HG03159 (cell line): ENCODE measurements at regions not wholly inside any gene's neighbourhood (a gene's known extent, or its start where the extent isn't known, plus 50 kb on each side); places are given as distances from the start of the nearest gene placed in this dataset.
"Not testable (repeated sequence)": the region's sequence is repeated elsewhere in the genome, so short reads cannot be mapped to it uniquely, and the experiment has no call there.

Source experiments
- ATAC-seq: cut with Tn5 transposase; IDR thresholded peaks from one replicate; pipeline ENCODE4 v1.9.1; 2021; ENCODE audit warnings: mild to moderate bottlenecking, moderate library complexity; ENCODE audit not compliant: unreplicated experiment

GRCh38 chr20:53678315-53678989, 84.8 kb upstream of the ZNF217 start:
- ATAC-seq: no peak

- no peak for ATAC-seq
These were observed 84.0 kb upstream of the ZNF217 start for GRCh38 chr20:53677447-53678314.

- ATAC-seq: no peak
These were observed 83.3 kb upstream of the ZNF217 start for GRCh38 chr20:53676987-53677386.

- ATAC-seq: no peak
These were observed 82.8 kb upstream of the ZNF217 start for GRCh38 chr20:53676519-53676822.

- no peak for ATAC-seq
These were observed 79.0 kb upstream of the ZNF217 start for GRCh38 chr20:53672484-53673129.

GRCh38 chr20:53671370-53671769, 77.7 kb upstream of the ZNF217 start:
- no peak for ATAC-seq

GRCh38 chr20:53669517-53670313, 76.1 kb upstream of the ZNF217 start:
- not testable (repeated sequence) for ATAC-seq

GRCh38 chr20:53668992-53669391, 75.4 kb upstream of the ZNF217 start:
- no peak for ATAC-seq

- ATAC-seq: no peak
These were observed 72.5 kb upstream of the ZNF217 start for GRCh38 chr20:53666144-53666543.

GRCh38 chr20:53664121-53664520, 70.5 kb upstream of the ZNF217 start:
- ATAC-seq: no peak

- ATAC-seq: not testable (repeated sequence)
These were observed 69.9 kb upstream of the ZNF217 start for GRCh38 chr20:53663521-53663920.

- ATAC-seq: no peak
These were observed 69.0 kb upstream of the ZNF217 start for GRCh38 chr20:53662595-53662994.

GRCh38 chr20:53660947-53661381, 67.3 kb upstream of the ZNF217 start:
- ATAC-seq: no peak

- no peak for ATAC-seq
These were observed 66.7 kb upstream of the ZNF217 start for GRCh38 chr20:53660078-53660909.

GRCh38 chr20:53658973-53659372, 65.3 kb upstream of the ZNF217 start:
- no peak for ATAC-seq

- no peak for ATAC-seq
These were observed 64.7 kb upstream of the ZNF217 start for GRCh38 chr20:53658322-53658721.

GRCh38 chr20:53657732-53658131, 64.1 kb upstream of the ZNF217 start:
- no peak for ATAC-seq

GRCh38 chr20:53657279-53657678, 63.6 kb upstream of the ZNF217 start:
- no peak for ATAC-seq

- no peak for ATAC-seq
These were observed 62.9 kb upstream of the ZNF217 start for GRCh38 chr20:53656293-53657202.
